WTC11 (cell line): ENCODE measurements at regions not wholly inside any gene's neighbourhood (a gene's known extent, or its start where the extent isn't known, plus 50 kb on each side); places are given as distances from the start of the nearest gene placed in this dataset.

ENCODE experiments used
- ATAC-seq: fragments of 200-7000 bp; cut with Tn5 transposase; 2 replicates; pipeline ENCODE4 v1.10.0; 2021; ENCODE audit warnings: mild to moderate bottlenecking, moderate library complexity
- CTCF ChIA-PET: fragments of 300-600 bp; sonication (Branson Sonifier 250); formaldehyde crosslinking; loops from one replicate; lab custom pipeline; 2021; ENCODE audit warnings: antibody characterized with exemption; lab: Charles Lee
- POLR2A ChIA-PET: fragments of 350-600 bp; sonication (Branson Sonifier 250); formaldehyde crosslinking; loops from one replicate; lab custom pipeline; 2021; ENCODE audit warnings: antibody characterized with exemption; lab: Charles Lee
- DNase-seq: peaks from one replicate; pipeline ENCODE4 v3.0.0; 2021; ENCODE audit warnings: low spot score
- H3K27ac Mint-ChIP-seq: 2 replicates; pipeline ENCODE4 v1.8.0; 2021; ENCODE audit warnings: mixed read lengths
- H3K27me3 Mint-ChIP-seq: 2 replicates; pipeline ENCODE4 v1.8.0; 2021; ENCODE audit warnings: low read depth, mild to moderate bottlenecking, moderate library complexity, mixed read lengths
- H3K36me3 Mint-ChIP-seq: 2 replicates; pipeline ENCODE4 v1.8.0; 2021; ENCODE audit warnings: mixed read lengths
- H3K4me1 Mint-ChIP-seq: 2 replicates; pipeline ENCODE4 v1.8.0; 2022; ENCODE audit warnings: mixed read lengths
- H3K4me3 Mint-ChIP-seq: 2 replicates; pipeline ENCODE4 v1.8.0; 2021; ENCODE audit warnings: mild to moderate bottlenecking, moderate library complexity, mixed read lengths
- H3K9me3 Mint-ChIP-seq: 2 replicates; pipeline ENCODE4 v1.8.0; 2021; ENCODE audit warnings: mixed read lengths
- ERG ChIP-seq: fragments of 250-450 bp; sonication (Bioruptor Pico); IDR thresholded peaks from 2 replicates; pipeline ENCODE4 v1.8.0; 2021; ENCODE audit warnings: mild to moderate bottlenecking
- ETV6 ChIP-seq: sonication (generic); formaldehyde crosslinking; IDR thresholded peaks from 2 replicates; pipeline ENCODE4 v1.8.1; 2022; ENCODE audit warnings: mild to moderate bottlenecking, missing genetic modification reagents
- FOXP4 ChIP-seq: sonication (generic); formaldehyde crosslinking; IDR thresholded peaks from 2 replicates; pipeline ENCODE4 v1.8.0; 2022; ENCODE audit warnings: mild to moderate bottlenecking, missing genetic modification reagents
- HMGA2 ChIP-seq: fragments of 250-450 bp; sonication (Bioruptor Pico); IDR thresholded peaks from 2 replicates; pipeline ENCODE4 v1.4.0; 2021; ENCODE audit warnings: mild to moderate bottlenecking, moderate library complexity
- NR1H2 ChIP-seq: sonication (generic); formaldehyde crosslinking; IDR thresholded peaks from 2 replicates; pipeline ENCODE4 v1.9.0; 2021; ENCODE audit warnings: mild to moderate bottlenecking, moderate library complexity, missing genetic modification reagents
- PRDM15 ChIP-seq: sonication (generic); formaldehyde crosslinking; IDR thresholded peaks from 2 replicates; pipeline ENCODE4 v1.8.0; 2022; ENCODE audit warnings: missing genetic modification reagents
- RORB ChIP-seq: fragments of 250-450 bp; sonication (Bioruptor Pico); IDR thresholded peaks from 2 replicates; pipeline ENCODE4 v1.9.0; 2021; ENCODE audit warnings: mild to moderate bottlenecking
- USF1 ChIP-seq: sonication (generic); formaldehyde crosslinking; IDR thresholded peaks from 2 replicates; pipeline ENCODE4 v1.8.0; 2022; ENCODE audit warnings: mild to moderate bottlenecking, missing genetic modification reagents
- ZBTB43 ChIP-seq: sonication (generic); formaldehyde crosslinking; IDR thresholded peaks from 2 replicates; pipeline ENCODE4 v1.8.1; 2023; ENCODE audit warnings: mild to moderate bottlenecking, missing genetic modification reagents
- ZNF121 ChIP-seq: sonication (generic); formaldehyde crosslinking; IDR thresholded peaks from 2 replicates; pipeline ENCODE4 v1.8.0; 2023; ENCODE audit warnings: missing genetic modification reagents
- ZNF219 ChIP-seq: sonication (generic); formaldehyde crosslinking; IDR thresholded peaks from 2 replicates; pipeline ENCODE4 v1.8.0; 2023; ENCODE audit warnings: missing genetic modification reagents, mild to moderate bottlenecking, borderline replicate concordance
- ZNF416 ChIP-seq: fragments of 250-450 bp; sonication (Bioruptor Pico); IDR thresholded peaks from 2 replicates; pipeline ENCODE4 v1.9.0; 2021; ENCODE audit warnings: mild to moderate bottlenecking, inconsistent platforms
- ZSCAN18 ChIP-seq: fragments of 250-450 bp; sonication (Bioruptor Pico); IDR thresholded peaks from 2 replicates; pipeline ENCODE4 v2.1.2; 2022; ENCODE audit warnings: mild to moderate bottlenecking, moderate library complexity

- TF ChIP-seq ZSCAN18 (CRISPR knock-in tag) (no peak), ZNF416 (CRISPR knock-in tag) (no peak), HMGA2 (no peak), ETV6 (no peak), ERG (CRISPR knock-in tag) (no peak), ZNF219 (CRISPR knock-in tag) (no peak), ZNF121 (CRISPR knock-in tag) (no peak)
Measured at GRCh38 chr18:10233082-10233875, 221.2 kb upstream of the APCDD1 start (continued).

- Mint-ChIP-seq H3K27me3 (no peaks in the 10 kb centered on the region), H3K4me1 (0 out of 2 replicates have a peak, but pooled peaks cover 3% of the 10 kb centered on the region), H3K27ac (no peak overlapping the region), H3K36me3 (peaks cover 3% of the 10 kb centered on the region; the same call in 1 of the 2 replicates), H3K4me3 (no peak overlapping the region), H3K9me3 (peaks cover 33% of the 10 kb centered on the region)
- TF ChIP-seq FOXP4 (CRISPR knock-in tag) (no peak), RORB (CRISPR knock-in tag) (no peak)
- ATAC-seq (no peak), DNase-seq (no peak)
- ChIA-PET CTCF (no interaction called here), POLR2A (no interaction called here)
Measured at GRCh38 chr18:10234281-10234680, 220.2 kb upstream of the APCDD1 start.

- no peaks in the 10 kb centered on the region for H3K4me1 Mint-ChIP-seq
- H3K4me3 Mint-ChIP-seq: no peak overlapping the region
- no peak overlapping the region for H3K27ac Mint-ChIP-seq
- no peak for ATAC-seq
- no peak for DNase-seq
- ChIA-PET POLR2A (no interaction called here), CTCF (no interaction called here)
- H3K9me3 Mint-ChIP-seq: peaks cover 26% of the 10 kb centered on the region
- H3K27me3 Mint-ChIP-seq: no peaks in the 10 kb centered on the region
- no peak for TF ChIP-seq ZNF219 (CRISPR knock-in tag)
- no peak for TF ChIP-seq ZBTB43 (CRISPR knock-in tag)
- TF ChIP-seq PRDM15 (CRISPR knock-in tag): no peak
- TF ChIP-seq USF1: no peak
- TF ChIP-seq NR1H2 (CRISPR knock-in tag): no peak
- H3K36me3 Mint-ChIP-seq: peaks cover 1% of the 10 kb centered on the region; the same call in 1 of the 2 replicates
Measured at GRCh38 chr18:10234912-10235660, 219.3 kb upstream of the APCDD1 start.
